Endothelial cell of umbilical vein (primary cell): ENCODE measurements at regions not wholly inside any gene's neighbourhood (a gene's known extent, or its start where the extent isn't known, plus 50 kb on each side); places are given as distances from the start of the nearest gene placed in this dataset.

Experiments
- BruUV-seq: library from RNA; stranded (reverse); fragments of 400-500 nt; replicated peaks from 2 replicates; lab custom pipeline; 2021; lab: Mats Ljungman, UMichigan
- CTCF ChIA-PET: fragments of 300-600, 350-600 bp; sonication (Branson Sonifier 250); formaldehyde crosslinking; loops from one replicate; lab custom pipeline; 2021; ENCODE audit warnings: antibody characterized with exemption, inconsistent platforms; lab: Charles Lee
- POLR2A ChIA-PET: fragments of 300-600, 350-600 bp; sonication (Branson Sonifier 250); formaldehyde crosslinking; loops from one replicate; lab custom pipeline; 2021; ENCODE audit warnings: antibody characterized with exemption, inconsistent platforms; lab: Charles Lee
- DNase-seq: peaks from one replicate; pipeline ENCODE4 v3.0.0-alpha.2; 2011; ENCODE audit warnings: low read depth, low spot score
- FAIRE-seq: peaks from 2 replicates; lab custom pipeline; 2011; peaks lifted over from hg19 to GRCh38; lab: Jason Lieb, UNC
- H2AFZ ChIP-seq: 2 replicates; pipeline ENCODE4 v1.6.0; 2012; ENCODE audit warnings: low read depth, low read length, control low read depth, inconsistent platforms
- H3K27ac ChIP-seq: 2 replicates; pipeline ENCODE4 v1.5.1; 2011; ENCODE audit warnings: low read depth, mild to moderate bottlenecking, control low read depth, low read length, moderate library complexity; ENCODE audit not compliant: insufficient read depth
- H3K27me3 ChIP-seq, 2 experiments: 2 replicates each; pipeline versions ENCODE4 v1.6.0 to v1.6.1; 2011; ENCODE audit warnings: low read length in 2 of 2, mixed read lengths in 1 of 2; ENCODE audit not compliant: control insufficient read depth in 2 of 2, insufficient read depth in 2 of 2
- H3K36me3 ChIP-seq, 2 experiments: 2 replicates in 1 of 2; 3 replicates in 1 of 2; pipeline ENCODE4 v1.5.1; 2011; ENCODE audit warnings: low read length in 2 of 2, mild to moderate bottlenecking in 1 of 2, moderate library complexity in 1 of 2; ENCODE audit not compliant: control insufficient read depth in 2 of 2, insufficient read depth in 2 of 2; ENCODE audit errors: extremely low read depth in 1 of 2
- H3K4me1 ChIP-seq: 3 replicates; pipeline ENCODE4 v1.5.1; 2011; ENCODE audit warnings: mild to moderate bottlenecking, low read length; ENCODE audit not compliant: control insufficient read depth, insufficient read depth; ENCODE audit errors: extremely low read depth
- H3K4me2 ChIP-seq: 2 replicates; pipeline ENCODE4 v1.6.1; 2011; ENCODE audit warnings: low read length, control low read depth, mixed read lengths; ENCODE audit not compliant: insufficient read depth
- H3K4me3 ChIP-seq, 3 experiments: fragments of 200-600 bp in 1 of 3; sonication (generic), shearing (Covaris generic) in 1 of 3; replicated peaks in 1 of 3; 2 replicates each; pipeline ENCODE4 v1.5.1; 2011 to 2016; ENCODE audit warnings: control low read depth in 3 of 3, low read length in 3 of 3, mild to moderate bottlenecking in 2 of 3, inconsistent platforms in 1 of 3, low read depth in 1 of 3, moderate library complexity in 1 of 3; ENCODE audit not compliant: insufficient read depth in 1 of 3
- H3K79me2 ChIP-seq: 2 replicates; pipeline ENCODE4 v1.6.0; 2012; ENCODE audit warnings: low read length, inconsistent platforms; ENCODE audit not compliant: control insufficient read depth, insufficient read depth
- H3K9ac ChIP-seq: replicated peaks from 2 replicates; pipeline ENCODE3; 2011; ENCODE audit warnings: low read length, control low read depth; ENCODE audit not compliant: insufficient read depth; ENCODE audit errors: extremely low read depth
- H3K9me1 ChIP-seq: replicated peaks from 3 replicates; pipeline ENCODE4 v1.6.0; 2011; ENCODE audit warnings: mild to moderate bottlenecking, low read length; ENCODE audit not compliant: control insufficient read depth, insufficient read depth; ENCODE audit errors: extremely low read depth
- H3K9me3 ChIP-seq: replicated peaks from 2 replicates; pipeline ENCODE4 v1.5.1; 2012; ENCODE audit warnings: low read length, inconsistent platforms; ENCODE audit not compliant: control insufficient read depth, insufficient read depth
- H4K20me1 ChIP-seq: replicated peaks from 2 replicates; pipeline ENCODE3; 2011; ENCODE audit warnings: mild to moderate bottlenecking, low read length; ENCODE audit not compliant: control insufficient read depth, insufficient read depth; ENCODE audit errors: extremely low read depth
- EZH2 ChIP-seq: IDR thresholded peaks from 2 replicates; pipeline ENCODE4 v1.6.1; 2012; ENCODE audit warnings: borderline replicate concordance, low read depth, mild to moderate bottlenecking, moderate library complexity, low read length, inconsistent platforms; ENCODE audit not compliant: severe bottlenecking
- FOS ChIP-seq: IDR thresholded peaks from 2 replicates; pipeline ENCODE4 v1.6.1; 2011; ENCODE audit warnings: mild to moderate bottlenecking, low read length, moderate library complexity, borderline replicate concordance; ENCODE audit not compliant: insufficient read depth
- GATA2 ChIP-seq: IDR thresholded peaks from 2 replicates; pipeline ENCODE4 v1.7.0; 2011; ENCODE audit warnings: low read depth, mild to moderate bottlenecking, moderate library complexity, mixed read lengths, low read length; ENCODE audit not compliant: insufficient read length, insufficient read depth
- JUN ChIP-seq: IDR thresholded peaks from 2 replicates; pipeline ENCODE4 v1.6.1; 2011; ENCODE audit warnings: borderline replicate concordance, low read depth; ENCODE audit not compliant: insufficient read length, insufficient read depth
- MYC ChIP-seq: IDR thresholded peaks from one replicate; pipeline ENCODE4 v1.6.1; 2011; ENCODE audit warnings: mild to moderate bottlenecking, low read depth, low read length
- POLR2A ChIP-seq: IDR thresholded peaks from 2 replicates; pipeline ENCODE4 v1.6.1; 2012; ENCODE audit warnings: low read depth, mild to moderate bottlenecking, control low read depth, low read length
- POLR2AphosphoS5 ChIP-seq: IDR thresholded peaks from 2 replicates; pipeline ENCODE4 v1.6.1; 2012; ENCODE audit warnings: low read depth, mild to moderate bottlenecking, control low read depth, low read length, moderate library complexity; ENCODE audit not compliant: insufficient read depth
- dilution Hi-C: fragments of 300-500 bp; cut with MboI; formaldehyde crosslinking; loops from one replicate; pipeline ENCODE4 v1.15.0; 2019; ENCODE audit warnings: low sequenced_read_pairs; ENCODE audit not compliant: extremely low pct_ligation_motif_present
- intact Hi-C: fragments of 100-400 bp; cut with micrococcal nuclease; formaldehyde crosslinking; loops from one replicate; pipeline ENCODE4 v1.10.0; 2022
- TF ChIP-seq, protein P1 (sequence below), 2 donors: IDR thresholded peaks; 1 replicate in 1 of 2; 2 replicates in 1 of 2; pipeline ENCODE4 v1.5.1; 2011; ENCODE audit warnings: low read length in 2 of 2, mild to moderate bottlenecking in 2 of 2, moderate library complexity in 2 of 2, control low read depth in 1 of 2, inconsistent platforms in 1 of 2, low read depth in 1 of 2; ENCODE audit not compliant: insufficient read depth in 1 of 2; ENCODE audit errors: extremely low read depth in 1 of 2
- TF ChIP-seq, protein P2 (sequence below): IDR thresholded peaks from 2 replicates; pipeline ENCODE4 v1.6.1; 2011; ENCODE audit not compliant: insufficient read depth, insufficient read length

DNA sequence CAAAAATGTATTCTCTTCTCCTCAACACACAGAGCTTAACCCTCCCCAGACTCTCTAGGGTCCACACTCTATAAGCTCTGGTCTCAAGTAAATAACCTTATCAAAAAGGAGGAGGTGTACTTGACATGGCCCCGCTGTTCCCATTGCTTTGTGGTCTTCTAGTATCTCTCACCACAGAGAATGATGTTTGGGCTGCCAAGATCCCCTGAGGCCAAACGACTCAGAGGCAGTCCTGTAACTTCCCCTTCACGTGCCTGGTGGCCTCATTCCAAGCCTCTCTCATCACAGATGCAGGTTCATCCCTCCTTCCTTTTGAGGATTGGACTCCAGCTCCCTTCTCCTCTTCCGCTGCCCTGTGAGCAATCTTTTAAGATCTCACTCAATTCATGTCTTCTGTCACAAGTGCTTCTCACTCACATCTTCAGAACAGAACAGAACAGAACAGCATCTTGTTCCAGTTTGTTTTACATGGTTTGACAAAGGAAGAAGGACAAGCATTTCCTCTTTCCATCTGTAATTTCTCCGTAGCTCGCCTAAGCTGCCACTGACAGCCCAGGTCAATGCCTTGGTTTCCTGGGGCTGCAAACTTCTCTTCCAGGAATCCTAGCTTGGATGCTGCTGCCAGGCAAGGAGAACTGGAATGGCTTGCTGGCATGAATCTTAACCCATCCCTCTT lies 541.5 kb downstream of the CD83 start:
- no peaks in the 10 kb centered on the region for H3K36me3 ChIP-seq
- H3K79me2 ChIP-seq = no peaks in the 10 kb centered on the region
- no peaks in the 10 kb centered on the region for H4K20me1 ChIP-seq
- H2AFZ ChIP-seq = no peak overlapping the region
- POLR2A ChIA-PET = no interaction called here
- no peaks in the 10 kb centered on the region for H3K9me1 ChIP-seq
- intact Hi-C loops = no loop called here
- BruUV-seq = no TSS peak
- H3K9me3 ChIP-seq = peaks cover 1% of the 10 kb centered on the region
- no peaks in the 10 kb centered on the region for H3K4me1 ChIP-seq
- no peak for FAIRE-seq
- H3K27ac ChIP-seq = no peak overlapping the region
- DNase-seq = no peak
- H3K27me3 ChIP-seq = no peaks in the 10 kb centered on the region
- H3K4me2 ChIP-seq = no peak overlapping the region
- no peak overlapping the region for H3K4me3 ChIP-seq
- no peak overlapping the region for H3K9ac ChIP-seq
- CTCF ChIA-PET = no interaction called here
- dilution Hi-C loops = no loop called here
- TF ChIP-seq, protein P1, sequence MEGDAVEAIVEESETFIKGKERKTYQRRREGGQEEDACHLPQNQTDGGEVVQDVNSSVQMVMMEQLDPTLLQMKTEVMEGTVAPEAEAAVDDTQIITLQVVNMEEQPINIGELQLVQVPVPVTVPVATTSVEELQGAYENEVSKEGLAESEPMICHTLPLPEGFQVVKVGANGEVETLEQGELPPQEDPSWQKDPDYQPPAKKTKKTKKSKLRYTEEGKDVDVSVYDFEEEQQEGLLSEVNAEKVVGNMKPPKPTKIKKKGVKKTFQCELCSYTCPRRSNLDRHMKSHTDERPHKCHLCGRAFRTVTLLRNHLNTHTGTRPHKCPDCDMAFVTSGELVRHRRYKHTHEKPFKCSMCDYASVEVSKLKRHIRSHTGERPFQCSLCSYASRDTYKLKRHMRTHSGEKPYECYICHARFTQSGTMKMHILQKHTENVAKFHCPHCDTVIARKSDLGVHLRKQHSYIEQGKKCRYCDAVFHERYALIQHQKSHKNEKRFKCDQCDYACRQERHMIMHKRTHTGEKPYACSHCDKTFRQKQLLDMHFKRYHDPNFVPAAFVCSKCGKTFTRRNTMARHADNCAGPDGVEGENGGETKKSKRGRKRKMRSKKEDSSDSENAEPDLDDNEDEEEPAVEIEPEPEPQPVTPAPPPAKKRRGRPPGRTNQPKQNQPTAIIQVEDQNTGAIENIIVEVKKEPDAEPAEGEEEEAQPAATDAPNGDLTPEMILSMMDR (IDR thresholded peaks at IDR 0.05; ENCODE audit: extremely low read depth in 1 of 2, insufficient read depth in 1 of 2, low read depth in 1 of 2, low read length in 2 of 2) = no peak
- TF ChIP-seq POLR2A = no peak
- TF ChIP-seq, protein P2, sequence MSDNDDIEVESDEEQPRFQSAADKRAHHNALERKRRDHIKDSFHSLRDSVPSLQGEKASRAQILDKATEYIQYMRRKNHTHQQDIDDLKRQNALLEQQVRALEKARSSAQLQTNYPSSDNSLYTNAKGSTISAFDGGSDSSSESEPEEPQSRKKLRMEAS = no peak
- TF ChIP-seq FOS = no peak
- TF ChIP-seq GATA2 = no peak
- TF ChIP-seq JUN = no peak
- TF ChIP-seq MYC = no peak
- no peak for TF ChIP-seq POLR2AphosphoS5
- TF ChIP-seq EZH2 = no peak
